Esophagus muscularis mucosa (tissue), 4 donors: ENCODE measurements at regions not wholly inside any gene's neighbourhood (a gene's known extent, or its start where the extent isn't known, plus 50 kb on each side); places are given as distances from the start of the nearest gene placed in this dataset.

ENCODE experiments used
- DNase-seq: peaks from one replicate; pipeline ENCODE4 v3.0.0-alpha.2; 2017; ENCODE audit errors: extremely low spot score
- H3K27ac ChIP-seq, 4 donors: fragments of 200-600 bp; sonication (generic); replicated peaks in 1 of 4; 1 replicate in 3 of 4; 2 replicates in 1 of 4; pipeline ENCODE4 v1.5.1; 2016 to 2019; ENCODE audit warnings: mild to moderate bottlenecking in 1 of 4
- H3K27me3 ChIP-seq, 4 donors: fragments of 200-600 bp; sonication (generic); one replicate each; pipeline versions ENCODE4 v1.5.1 to v1.6.0; 2016 to 2019
- H3K36me3 ChIP-seq, 4 donors: fragments of 200-600 bp; sonication (generic); one replicate each; pipeline ENCODE4 v1.5.1; 2016 to 2019
- H3K4me1 ChIP-seq, 4 donors: fragments of 200-600 bp; sonication (generic); one replicate each; pipeline ENCODE4 v1.5.1; 2016 to 2019
- H3K4me3 ChIP-seq, 4 donors: fragments of 200-600 bp; sonication (generic); 1 replicate in 2 of 4; 2 replicates in 2 of 4; pipeline ENCODE4 v1.5.1; 2016 to 2019; ENCODE audit warnings: mild to moderate bottlenecking in 4 of 4, moderate library complexity in 1 of 4
- H3K9me3 ChIP-seq, 4 donors: fragments of 200-600 bp; sonication (generic); 1 replicate in 3 of 4; 2 replicates in 1 of 4; pipeline ENCODE4 v1.5.1; 2016 to 2019
- CTCF ChIP-seq, 3 experiments: fragments of 200-600 bp in 2 of 3; fragments of 450-650 bp in 1 of 3; sonication (generic) in 2 of 3; IDR thresholded peaks; one replicate each; pipeline ENCODE4 v1.5.1; 2017 to 2019; ENCODE audit warnings: antibody characterized with exemption in 3 of 3, mild to moderate bottlenecking in 2 of 3, moderate library complexity in 1 of 3
- EP300 ChIP-seq: sonication (generic); formaldehyde crosslinking; IDR thresholded peaks from one replicate; pipeline ENCODE4 v1.6.1; 2017; ENCODE audit warnings: antibody characterized with exemption
- POLR2A ChIP-seq: fragments of 450-650 bp; IDR thresholded peaks from one replicate; pipeline ENCODE4 v1.6.1; 2017; ENCODE audit warnings: antibody characterized with exemption, moderate library complexity, mild to moderate bottlenecking, low read depth
- POLR2AphosphoS5 ChIP-seq, 2 donors: sonication (generic); formaldehyde crosslinking; IDR thresholded peaks; one replicate each; pipeline ENCODE4 v1.6.1; 2017; ENCODE audit warnings: antibody characterized with exemption in 2 of 2
- WGBS: methylation state at CpG from one replicate; pipeline ENCODE4 v1.1.5; 2018; 5-methylcytosine and 5-hydroxymethylcytosine counted together
- intact Hi-C: fragments of 100-400 bp; cut with DNase I; formaldehyde crosslinking; loops from one replicate; pipeline ENCODE4 v1.15.1; 2023

GRCh38 chr12:80038062-80038560 is 61.2 kb upstream of the OTOGL start:
- TF ChIP-seq POLR2AphosphoS5 (IDR thresholded peaks at IDR 0.05) = peak in 1 of 2 donors; percentile 43
- no peak for TF ChIP-seq CTCF (IDR thresholded peaks at IDR 0.05)
- peak overlapping the region; percentile 76 to 80 (median 79) for H3K27ac ChIP-seq
- H3K4me1 ChIP-seq = peaks cover 0 to 86% (median 71%) of the 10 kb centered on the region in 4 donors
- H3K27me3 ChIP-seq = no peaks in the 10 kb centered on the region
- no peaks in the 10 kb centered on the region for H3K36me3 ChIP-seq
- no peaks in the 10 kb centered on the region for H3K9me3 ChIP-seq
- intact Hi-C loops = loop anchor here (5.0 kb wide), 1 partner anchor 106 kb away; no protein-coding TSS in a partner anchor
- DNase-seq = no peak
- 22% methylated on average over 4 of the region's 4 CpGs for WGBS
- peak overlapping the region; percentile 17 to 28 (median 18) for H3K4me3 ChIP-seq

GRCh38 chr12:80033448-80033847 is 65.9 kb upstream of the OTOGL start:
- Histone ChIP-seq H3K4me3 (peak overlapping the region in 1 of 4 donors; percentile 4), H3K27ac (peak overlapping the region; percentile 76 to 80 (median 79)), H3K27me3 (no peaks in the 10 kb centered on the region), H3K36me3 (no peaks in the 10 kb centered on the region), H3K9me3 (no peaks in the 10 kb centered on the region), H3K4me1 (peaks cover 0 to 70% (median 60%) of the 10 kb centered on the region in 4 donors)
- DNase-seq = no peak
- WGBS = 30% methylated on average over 2 of the region's 2 CpGs
- intact Hi-C loops = no loop called here
- TF ChIP-seq POLR2A (no peak), POLR2AphosphoS5 (IDR thresholded peaks at IDR 0.05) (peak; percentile 33 to 34)

- Histone ChIP-seq H3K27ac (peak overlapping the region; percentile 76 to 80 (median 79)), H3K27me3 (no peaks in the 10 kb centered on the region), H3K4me3 (peak overlapping the region in 1 of 4 donors; percentile 4), H3K9me3 (no peaks in the 10 kb centered on the region), H3K36me3 (no peaks in the 10 kb centered on the region), H3K4me1 (peaks cover 0 to 75% (median 63%) of the 10 kb centered on the region in 4 donors)
- intact Hi-C loops = no loop called here
- TF ChIP-seq EP300 (no peak), POLR2A (no peak), POLR2AphosphoS5 (IDR thresholded peaks at IDR 0.05) (no peak), CTCF (IDR thresholded peaks at IDR 0.05) (no peak)
- WGBS = 21% methylated on average over 1 of the region's 1 CpG
- DNase-seq = no peak
These were observed 66.4 kb upstream of the OTOGL start for GRCh38 chr12:80032946-80033345.

- peak overlapping the region; percentile 76 to 80 (median 79) for H3K27ac ChIP-seq
- no peaks in the 10 kb centered on the region for H3K27me3 ChIP-seq
- intact Hi-C loops = no loop called here
- WGBS = 100% methylated on average over 1 of the region's 1 CpG
- no peak for TF ChIP-seq POLR2A
- TF ChIP-seq POLR2AphosphoS5 (IDR thresholded peaks at IDR 0.05) = no peak
- TF ChIP-seq EP300 = no peak
- no peak for TF ChIP-seq CTCF (IDR thresholded peaks at IDR 0.05)
- H3K9me3 ChIP-seq = no peaks in the 10 kb centered on the region
- no peak overlapping the region for H3K4me3 ChIP-seq
- DNase-seq = no peak
- H3K36me3 ChIP-seq = no peaks in the 10 kb centered on the region
- H3K4me1 ChIP-seq = peaks cover 0 to 76% (median 59%) of the 10 kb centered on the region in 4 donors
These were observed 68.1 kb upstream of the OTOGL start for GRCh38 chr12:80031229-80031628.

GRCh38 chr12:80025638-80026037 is 73.7 kb upstream of the OTOGL start:
- no peak for TF ChIP-seq POLR2A
- no peak for TF ChIP-seq EP300
- TF ChIP-seq POLR2AphosphoS5 (IDR thresholded peaks at IDR 0.05) = no peak
- no peak for TF ChIP-seq CTCF (IDR thresholded peaks at IDR 0.05)
- Histone ChIP-seq H3K9me3 (peaks cover 0 to 11% (median 5%) of the 10 kb centered on the region in 4 donors), H3K4me3 (no peak overlapping the region), H3K27ac (no peak overlapping the region), H3K27me3 (no peaks in the 10 kb centered on the region), H3K36me3 (no peaks in the 10 kb centered on the region), H3K4me1 (peaks cover 0 to 24% (median 13%) of the 10 kb centered on the region in 4 donors)
- no peak for DNase-seq
- intact Hi-C loops = no loop called here
